CD4-positive, alpha-beta T cell treated with Interleukin-1 beta for 1 hour (primary cell): ENCODE measurements at regions not wholly inside any gene's neighbourhood (a gene's known extent, or its start where the extent isn't known, plus 50 kb on each side); places are given as distances from the start of the nearest gene placed in this dataset.
"Not testable (repeated sequence)": the region's sequence is repeated elsewhere in the genome, so short reads cannot be mapped to it uniquely, and the experiment has no call there.

Source experiments
- DNase-seq, 2 donors: peaks; one replicate each; pipeline ENCODE4 v3.0.0-alpha.2; 2020 to 2022

DNA sequence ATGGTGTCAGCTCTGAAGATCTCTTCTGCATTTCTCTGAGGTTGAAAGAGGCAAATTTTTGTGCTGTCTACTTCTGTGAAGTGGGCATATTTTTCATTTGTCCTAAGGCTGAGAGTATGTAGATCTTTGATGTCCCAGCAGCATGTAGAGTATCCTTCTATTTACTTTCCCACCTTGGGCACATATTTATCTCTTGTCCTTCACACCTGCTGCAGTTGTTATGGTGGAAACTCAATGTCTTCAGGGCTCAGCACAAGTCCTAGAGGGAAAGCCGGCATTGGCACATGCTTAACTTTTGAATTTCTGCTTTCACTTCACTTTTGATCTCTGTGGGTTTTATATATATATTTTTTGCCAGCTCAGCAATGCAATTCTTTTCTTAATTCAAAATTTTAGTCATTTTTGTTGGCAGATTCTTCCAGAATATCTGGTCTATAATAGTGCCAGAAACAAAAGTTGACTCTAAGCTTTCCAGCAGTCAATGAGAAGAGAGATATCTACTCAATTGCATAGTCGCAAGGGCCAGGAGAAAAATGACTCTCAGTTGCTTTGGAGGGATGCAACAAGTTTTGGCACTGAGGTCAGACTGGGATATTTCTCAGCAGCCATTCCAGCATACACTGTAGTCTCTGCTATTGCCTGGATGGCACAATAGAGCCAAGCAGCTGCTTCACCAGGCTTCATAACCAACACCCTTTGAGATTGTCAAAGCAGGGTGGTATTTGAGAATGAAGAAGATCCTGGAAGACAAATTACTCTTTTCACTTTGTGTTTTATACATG, 127.8 kb upstream of the FAT1 start:
- DNase-seq, result no peak

GRCh38 chr4:186852073-186852420, 128.4 kb upstream of the FAT1 start:
- no peak for DNase-seq

- no peak for DNase-seq
Observed at GRCh38 chr4:186852964-186853391, 129.3 kb upstream of the FAT1 start.

GRCh38 chr4:186854256-186854655, 130.6 kb upstream of the FAT1 start:
- no peak for DNase-seq

GRCh38 chr4:186855111-186855510, 131.5 kb upstream of the FAT1 start:
- no peak for DNase-seq

GRCh38 chr4:186857793-186858192, 134.1 kb upstream of the FAT1 start:
- no peak for DNase-seq

DNA sequence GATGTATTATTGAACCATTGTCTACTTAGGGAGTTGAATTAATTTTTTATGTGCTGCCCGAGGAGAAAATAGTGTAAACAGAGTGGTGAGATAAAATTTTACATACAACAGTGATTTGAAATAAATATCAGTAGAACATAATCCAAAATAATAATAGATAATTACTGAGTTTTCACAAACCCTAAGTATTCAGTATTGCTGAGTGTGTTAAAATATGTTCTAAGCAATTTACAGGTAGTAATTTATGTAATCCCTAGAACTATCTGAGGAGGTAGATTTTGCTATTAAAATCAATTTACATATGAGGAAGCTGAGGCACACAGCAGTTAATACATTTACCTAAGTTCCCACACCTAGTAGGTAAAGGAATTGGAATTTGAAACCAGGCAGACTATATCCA, 134.7 kb upstream of the FAT1 start:
- no peak for DNase-seq

GRCh38 chr4:186859420-186859819, 135.8 kb upstream of the FAT1 start:
- no peak for DNase-seq

- DNase-seq, result no peak
Observed at GRCh38 chr4:186861317-186861716, 137.7 kb upstream of the FAT1 start.

DNA sequence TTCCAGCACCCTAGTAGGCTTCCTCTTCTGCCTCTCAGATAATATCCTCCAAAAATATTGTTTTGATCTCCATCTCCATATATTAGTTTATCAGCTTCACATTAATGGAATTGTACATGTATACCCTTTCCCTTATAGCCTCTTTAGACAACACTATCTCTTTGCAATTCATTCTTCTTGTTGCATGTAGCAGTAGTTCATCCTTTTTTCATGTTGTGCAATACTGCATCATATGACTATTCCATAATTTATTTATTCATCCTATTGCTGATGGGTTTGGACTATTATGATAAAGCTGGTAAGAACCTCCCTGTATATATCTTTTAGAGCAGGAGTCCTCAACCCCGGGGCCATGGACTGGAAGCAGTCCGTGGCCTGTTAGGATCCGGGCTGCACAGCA, 148.2 kb upstream of the FAT1 start:
- no peak for DNase-seq

DNA sequence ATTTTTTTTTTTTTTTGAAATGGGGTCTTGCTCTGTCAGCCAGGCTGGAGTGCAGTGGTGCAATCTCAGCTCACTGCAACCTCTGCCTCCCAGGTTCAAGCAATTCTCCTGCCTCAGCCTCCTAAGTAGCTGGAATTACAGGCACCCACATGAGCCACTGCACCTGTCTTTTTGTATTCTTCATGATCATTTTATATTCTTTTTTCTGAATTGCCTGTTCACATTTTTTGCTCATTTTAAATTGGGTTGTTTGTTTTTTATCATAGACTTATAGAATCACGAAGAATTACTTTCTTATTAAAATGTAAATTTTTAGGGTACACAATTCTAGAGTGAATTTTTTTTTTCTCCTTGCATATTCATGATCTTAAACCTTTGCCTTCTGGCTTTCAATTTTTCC, 149.4 kb upstream of the FAT1 start:
- DNase-seq, result not testable (repeated sequence)

- no peak for DNase-seq
Observed at GRCh38 chr4:186875476-186875875, 151.8 kb upstream of the FAT1 start.

- DNase-seq, result no peak
Observed at GRCh38 chr4:186876961-186877626, 153.4 kb upstream of the FAT1 start.

DNA sequence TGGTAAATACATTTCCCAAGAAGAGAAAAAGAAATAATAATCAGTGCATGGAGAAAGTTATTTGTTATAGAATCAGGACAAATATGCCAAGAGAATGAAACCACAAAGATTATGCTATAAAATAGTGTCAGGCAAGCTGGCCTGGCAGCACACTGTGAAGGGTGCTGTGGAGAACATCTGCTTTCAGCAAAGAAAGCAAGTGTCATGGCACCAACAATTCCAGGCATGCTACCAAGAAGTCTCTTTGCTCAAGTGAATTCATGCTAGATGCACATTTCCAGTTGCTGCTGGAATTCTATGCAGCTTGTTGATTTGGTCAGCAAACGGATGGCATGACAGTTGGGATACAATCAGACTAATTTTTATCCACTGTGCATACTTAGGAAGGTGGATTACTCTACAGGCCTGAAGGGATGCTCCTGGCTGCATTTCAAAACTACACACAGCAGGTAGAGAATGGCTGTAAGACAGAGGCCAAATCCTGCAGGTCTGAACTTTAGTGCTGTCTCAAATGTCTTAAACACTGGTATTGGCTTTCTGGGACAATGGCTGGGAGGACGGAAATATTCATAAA, 154.6 kb upstream of the FAT1 start:
- no peak for DNase-seq

DNA sequence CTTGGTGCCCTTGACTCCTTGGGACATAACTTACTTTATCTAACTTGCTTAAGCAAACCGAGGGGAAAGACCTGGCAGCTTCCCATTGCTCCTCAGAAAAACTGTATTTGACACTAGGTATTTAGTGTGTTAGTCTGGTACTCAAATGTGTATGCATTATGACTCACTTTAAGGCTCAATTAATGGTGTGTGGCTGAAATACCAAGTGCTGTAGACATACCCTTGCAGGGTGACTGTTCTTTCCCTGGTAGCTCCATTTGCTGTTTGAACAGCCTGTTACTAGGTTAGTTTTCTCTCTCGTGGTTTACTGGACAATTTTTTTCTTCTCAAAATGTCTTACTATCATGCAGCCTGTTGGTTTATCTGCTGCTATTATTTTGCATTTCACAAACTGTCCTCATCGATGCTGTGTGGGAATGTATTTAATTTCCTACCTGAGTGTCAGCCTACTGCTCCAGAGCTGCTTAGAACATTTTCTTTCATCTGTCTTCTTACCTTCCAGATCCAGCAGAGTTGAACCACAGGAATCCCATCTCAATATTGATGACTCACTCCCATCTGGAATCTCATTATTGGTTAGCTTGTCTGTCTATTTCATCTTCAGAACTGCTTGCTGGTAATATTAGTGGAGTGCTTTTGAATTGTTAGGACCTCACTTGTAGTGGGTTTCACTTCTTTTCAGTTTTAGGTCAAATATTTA, 158.0 kb upstream of the FAT1 start:
- no peak for DNase-seq

GRCh38 chr4:186882293-186882692, 158.6 kb upstream of the FAT1 start:
- no peak for DNase-seq

GRCh38 chr4:186885289-186885688, 161.6 kb upstream of the FAT1 start:
- DNase-seq, result no peak

DNA sequence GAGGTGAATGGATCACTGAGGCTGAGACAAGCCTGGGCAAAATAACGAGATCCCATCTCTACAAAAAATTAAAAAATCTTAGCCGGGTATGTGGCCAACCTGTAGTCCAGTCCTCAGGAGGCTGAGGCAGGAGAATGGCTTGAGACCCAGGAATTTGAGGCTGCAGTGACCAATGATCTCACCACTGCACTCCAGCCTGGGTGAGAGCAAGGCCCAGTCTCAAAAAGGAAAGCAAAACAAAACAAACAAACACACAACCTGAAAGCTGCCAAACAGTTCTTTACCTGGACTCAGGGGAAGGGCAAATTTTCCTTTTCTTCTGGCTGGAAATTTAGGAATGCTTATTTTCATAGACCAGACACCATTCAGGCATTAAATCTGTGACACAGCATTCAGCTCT, 163.1 kb upstream of the FAT1 start:
- DNase-seq, result no peak

DNA sequence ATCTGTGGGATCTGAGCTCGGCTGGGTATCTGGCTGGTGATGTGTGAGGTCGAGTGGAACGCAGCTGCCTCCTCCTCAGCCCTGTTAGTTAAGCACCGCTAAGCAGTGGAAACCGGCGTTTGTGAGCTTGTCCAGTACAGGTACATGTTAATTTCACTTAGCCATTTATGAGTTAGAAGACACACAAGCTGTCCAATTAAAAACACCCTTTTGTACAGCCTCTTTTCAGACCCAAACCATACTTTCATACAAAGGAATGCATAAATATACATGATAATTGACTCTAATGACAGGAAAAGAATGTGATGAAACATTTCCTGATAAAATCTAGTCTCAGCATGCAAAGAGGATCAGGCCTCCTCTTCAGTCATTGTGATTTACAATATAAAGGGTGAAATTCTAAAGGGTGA, 163.6 kb upstream of the FAT1 start:
- DNase-seq, result no peak

DNA sequence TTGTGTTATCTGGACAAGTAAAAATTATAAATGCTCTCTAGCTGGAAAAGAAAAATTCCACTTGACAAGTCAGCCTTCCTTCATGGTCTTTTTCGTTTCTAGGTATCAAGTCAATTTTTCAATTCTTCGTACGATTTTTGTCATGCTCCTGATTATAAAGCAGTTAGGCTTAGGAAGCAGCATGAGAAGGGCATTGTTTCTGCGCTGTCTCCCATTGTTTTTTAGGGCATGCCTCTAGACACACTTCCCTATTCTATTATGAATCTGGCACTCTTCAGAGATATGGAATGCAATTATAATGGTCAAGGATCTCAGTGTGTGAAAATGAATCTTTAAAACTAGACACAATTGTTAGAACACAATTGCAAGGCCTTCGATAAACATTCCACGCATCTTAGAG, 164.1 kb upstream of the FAT1 start:
- no peak for DNase-seq

DNA sequence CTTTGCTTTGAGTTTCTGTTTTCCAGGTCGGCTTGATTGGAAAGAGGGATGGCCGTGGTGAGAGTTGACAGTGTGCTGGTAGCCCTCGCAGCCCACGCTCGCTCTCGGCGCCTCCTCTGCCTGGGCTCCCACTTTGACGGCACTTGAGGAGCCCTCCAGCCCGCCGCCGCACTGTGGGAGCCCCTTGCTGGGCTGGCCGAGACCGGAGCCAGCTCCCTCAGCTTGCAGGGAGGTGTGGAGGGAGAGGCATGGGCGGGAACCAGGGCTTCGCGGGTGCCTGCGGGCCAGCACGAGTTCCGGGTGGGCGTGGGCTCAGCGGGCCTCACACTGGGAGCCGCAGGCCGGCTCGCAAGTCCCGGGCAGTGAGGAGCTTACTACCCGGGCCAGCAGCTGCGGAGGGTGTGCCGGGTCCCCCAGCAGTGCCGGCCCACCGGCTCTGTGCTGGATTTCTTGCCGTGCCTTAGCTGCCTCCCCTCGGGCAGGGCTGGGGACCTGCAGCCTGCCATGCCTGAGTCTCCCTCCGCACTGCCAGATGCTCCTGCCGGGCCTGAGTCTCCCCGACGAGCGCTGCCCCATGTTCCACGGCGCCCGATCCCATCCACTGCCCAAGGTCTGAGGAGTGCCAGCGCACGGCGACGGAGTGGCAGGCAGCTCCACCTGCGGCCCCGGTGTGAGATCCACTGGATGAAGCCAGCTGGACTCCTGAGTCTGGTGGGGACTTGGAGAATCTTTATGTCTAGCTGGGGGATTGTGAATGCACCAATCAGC, 166.4 kb upstream of the FAT1 start:
- no peak for DNase-seq

DNA sequence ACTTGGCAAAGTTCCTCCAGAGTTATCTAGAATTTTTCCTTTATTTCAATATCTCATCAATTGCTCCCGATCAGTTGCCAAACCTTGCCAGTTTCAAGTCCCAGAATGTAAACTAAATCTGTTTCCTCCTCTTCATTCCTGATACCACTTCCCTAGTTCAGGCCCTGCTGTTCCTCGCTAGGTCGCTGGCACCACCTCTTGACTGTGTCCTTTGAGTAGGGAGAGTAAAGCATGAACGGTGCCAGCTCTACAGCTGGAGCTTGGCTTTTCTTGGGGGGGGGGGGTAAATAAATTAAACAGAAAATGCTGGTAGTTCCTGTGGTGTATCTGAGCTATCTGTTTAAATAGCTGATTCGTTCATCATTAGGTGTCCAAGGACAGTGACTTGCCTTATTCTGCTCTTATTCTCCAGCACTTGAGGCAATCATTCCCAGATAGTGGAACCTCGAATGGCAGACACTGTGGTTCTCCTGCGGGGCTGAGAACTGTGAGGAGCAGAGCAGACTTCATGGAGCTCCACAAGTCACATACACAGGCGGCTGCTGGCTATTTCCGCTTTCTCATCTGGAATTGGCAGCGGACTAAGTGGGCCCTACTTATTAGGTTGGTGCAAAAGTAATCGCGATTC, 168.3 kb upstream of the FAT1 start:
- no peak for DNase-seq

GRCh38 chr4:186898367-186898766, 174.7 kb upstream of the FAT1 start:
- no peak for DNase-seq
